HEK293 (cell line): ENCODE measurements at regions not wholly inside any gene's neighbourhood (a gene's known extent, or its start where the extent isn't known, plus 50 kb on each side); places are given as distances from the start of the nearest gene placed in this dataset.

Experiments used
- ATF2 ChIP-seq: fragments of 450-650 bp; formaldehyde crosslinking; IDR thresholded peaks from 2 replicates; pipeline ENCODE4 v1.5.1; 2016; ENCODE audit warnings: missing biosample characterization, missing genetic modification characterization, low read depth
- BCL11A ChIP-seq: fragments of 450-650 bp; formaldehyde crosslinking; IDR thresholded peaks from 2 replicates; pipeline ENCODE4 v1.5.1; 2016; ENCODE audit warnings: low read depth, missing biosample characterization, missing genetic modification characterization
- CTCF ChIP-seq: fragments of 450-650 bp; formaldehyde crosslinking; IDR thresholded peaks from 2 replicates; pipeline ENCODE4 v1.5.1; 2016; ENCODE audit warnings: missing biosample characterization, missing genetic modification characterization
- IKZF3 ChIP-seq: fragments of 450-650 bp; IDR thresholded peaks from 2 replicates; pipeline ENCODE4 v1.5.0; 2018; ENCODE audit warnings: missing biosample characterization, mild to moderate bottlenecking, missing genetic modification characterization, moderate library complexity
- KLF9 ChIP-seq: fragments of 450-650 bp; formaldehyde crosslinking; IDR thresholded peaks from 2 replicates; pipeline ENCODE4 v1.5.1; 2016; ENCODE audit warnings: missing biosample characterization, missing genetic modification characterization, low read depth
- ZBTB26 ChIP-seq: fragments of 450-650 bp; formaldehyde crosslinking; optimal IDR thresholded peaks from 2 replicates; pipeline ENCODE3; 2016; ENCODE audit warnings: missing biosample characterization, mild to moderate bottlenecking, missing genetic modification characterization
- ZNF10 ChIP-seq: fragments of 450-650 bp; formaldehyde crosslinking; IDR thresholded peaks from 2 replicates; pipeline ENCODE4 v1.5.1; 2017; ENCODE audit warnings: missing biosample characterization, missing genetic modification characterization
- ZNF121 ChIP-seq: fragments of 450-650 bp; formaldehyde crosslinking; IDR thresholded peaks from 2 replicates; pipeline ENCODE4 v1.5.1; 2016; ENCODE audit warnings: missing biosample characterization, missing genetic modification characterization
- ZNF214 ChIP-seq: fragments of 450-650 bp; formaldehyde crosslinking; IDR thresholded peaks from 2 replicates; pipeline ENCODE4 v1.5.1; 2017; ENCODE audit warnings: missing biosample characterization, mild to moderate bottlenecking, missing genetic modification characterization, borderline replicate concordance
- ZNF248 ChIP-seq: fragments of 450-650 bp; formaldehyde crosslinking; IDR thresholded peaks from 2 replicates; pipeline ENCODE4 v1.5.1; 2017; ENCODE audit warnings: missing biosample characterization, missing genetic modification characterization
- ZNF274 ChIP-seq, 2 experiments: fragments of 200-500 bp in 1 of 2; fragments of 450-650 bp in 1 of 2; sonication (Bioruptor generic) in 1 of 2; formaldehyde crosslinking in 1 of 2; IDR thresholded peaks; 2 replicates each; pipeline versions ENCODE4 v1.5.1 to v1.6.1; 2014 to 2016; ENCODE audit warnings: borderline replicate concordance in 1 of 2, inconsistent platforms in 1 of 2, low read length in 1 of 2, missing biosample characterization in 1 of 2, missing genetic modification characterization in 1 of 2
- ZNF747 ChIP-seq: fragments of 450-650 bp; formaldehyde crosslinking; IDR thresholded peaks from 2 replicates; pipeline ENCODE4 v1.5.1; 2016; ENCODE audit warnings: missing biosample characterization, missing genetic modification characterization
- ZSCAN18 ChIP-seq: fragments of 450-650 bp; formaldehyde crosslinking; IDR thresholded peaks from 2 replicates; pipeline ENCODE4 v1.5.1; 2016; ENCODE audit warnings: missing biosample characterization, missing genetic modification characterization

- TF ChIP-seq ZNF248, result no peak
- no peak for TF ChIP-seq CTCF (tag by site-specific recombination)
- TF ChIP-seq ZNF10 (tag by site-specific recombination), result no peak
- TF ChIP-seq ATF2 (tag by site-specific recombination), result no peak
- TF ChIP-seq ZNF274 (IDR thresholded peaks at IDR 0.05; ENCODE audit: low read length), result no peak
- no peak for TF ChIP-seq ZNF274 (tag by site-specific recombination; IDR thresholded peaks at IDR 0.05; ENCODE audit: borderline replicate concordance)
- no peak for TF ChIP-seq BCL11A
- no peak for TF ChIP-seq ZBTB26 (tag by site-specific recombination)
- TF ChIP-seq IKZF3 (tag by site-specific recombination), result no peak
- no peak for TF ChIP-seq ZNF121 (tag by site-specific recombination)
- TF ChIP-seq ZNF214 (tag by site-specific recombination), result no peak
- TF ChIP-seq ZNF747 (tag by site-specific recombination), result no peak
- TF ChIP-seq ZSCAN18 (tag by site-specific recombination), result no peak
- TF ChIP-seq KLF9, result no peak
Observed at GRCh38 chr7:26580064-26580591, 284.3 kb downstream of the SKAP2 start.
